Calu3 (cell line): ENCODE measurements at regions not wholly inside any gene's neighbourhood (a gene's known extent, or its start where the extent isn't known, plus 50 kb on each side); places are given as distances from the start of the nearest gene placed in this dataset.

Experiments
- BruUV-seq: library from RNA; stranded (reverse); fragments of 400-500 nt; replicated peaks from 2 replicates; lab custom pipeline; 2021; lab: Mats Ljungman, UMichigan
- CTCF ChIA-PET: fragments of 300-600 bp; sonication (Branson Sonifier 250); formaldehyde crosslinking; loops from one replicate; lab custom pipeline; 2022; ENCODE audit warnings: antibody characterized with exemption; lab: Charles Lee
- DNase-seq: peaks from one replicate; pipeline ENCODE4 v3.0.0; 2022
- H3K27ac Mint-ChIP-seq: one replicate; pipeline ENCODE4 v1.8.0; 2022; ENCODE audit warnings: mixed read lengths; ENCODE audit not compliant: unreplicated experiment
- H3K27me3 Mint-ChIP-seq: one replicate; pipeline ENCODE4 v1.8.0; 2022; ENCODE audit warnings: mixed read lengths; ENCODE audit not compliant: unreplicated experiment
- H3K36me3 Mint-ChIP-seq: one replicate; pipeline ENCODE4 v1.8.0; 2022; ENCODE audit warnings: mild to moderate bottlenecking, moderate library complexity, mixed read lengths; ENCODE audit not compliant: insufficient read depth, unreplicated experiment
- H3K4me1 Mint-ChIP-seq: one replicate; pipeline ENCODE4 v1.8.0; 2022; ENCODE audit warnings: mild to moderate bottlenecking, low read depth, mixed read lengths; ENCODE audit not compliant: unreplicated experiment
- H3K4me3 Mint-ChIP-seq: one replicate; pipeline ENCODE4 v1.8.0; 2022; ENCODE audit warnings: mild to moderate bottlenecking, low read depth, moderate library complexity, mixed read lengths; ENCODE audit not compliant: unreplicated experiment
- H3K9me3 Mint-ChIP-seq: one replicate; pipeline ENCODE4 v1.8.0; 2022; ENCODE audit warnings: low read depth, mixed read lengths; ENCODE audit not compliant: unreplicated experiment
- intact Hi-C: fragments of 100-400 bp; cut with micrococcal nuclease; formaldehyde crosslinking; loops from one replicate; pipeline ENCODE4 v1.10.0; 2022; ENCODE audit not compliant: unreplicated experiment
- TF ChIP-seq, protein P1 (sequence below): fragments of 200-600 bp; IDR thresholded peaks from one replicate; pipeline ENCODE4 v1.8.0; 2022; ENCODE audit warnings: antibody characterized with exemption; ENCODE audit not compliant: unreplicated experiment

GRCh38 chr6:51360287-51360686, 541.6 kb downstream of the TFAP2B start:
- TF ChIP-seq, protein P1, sequence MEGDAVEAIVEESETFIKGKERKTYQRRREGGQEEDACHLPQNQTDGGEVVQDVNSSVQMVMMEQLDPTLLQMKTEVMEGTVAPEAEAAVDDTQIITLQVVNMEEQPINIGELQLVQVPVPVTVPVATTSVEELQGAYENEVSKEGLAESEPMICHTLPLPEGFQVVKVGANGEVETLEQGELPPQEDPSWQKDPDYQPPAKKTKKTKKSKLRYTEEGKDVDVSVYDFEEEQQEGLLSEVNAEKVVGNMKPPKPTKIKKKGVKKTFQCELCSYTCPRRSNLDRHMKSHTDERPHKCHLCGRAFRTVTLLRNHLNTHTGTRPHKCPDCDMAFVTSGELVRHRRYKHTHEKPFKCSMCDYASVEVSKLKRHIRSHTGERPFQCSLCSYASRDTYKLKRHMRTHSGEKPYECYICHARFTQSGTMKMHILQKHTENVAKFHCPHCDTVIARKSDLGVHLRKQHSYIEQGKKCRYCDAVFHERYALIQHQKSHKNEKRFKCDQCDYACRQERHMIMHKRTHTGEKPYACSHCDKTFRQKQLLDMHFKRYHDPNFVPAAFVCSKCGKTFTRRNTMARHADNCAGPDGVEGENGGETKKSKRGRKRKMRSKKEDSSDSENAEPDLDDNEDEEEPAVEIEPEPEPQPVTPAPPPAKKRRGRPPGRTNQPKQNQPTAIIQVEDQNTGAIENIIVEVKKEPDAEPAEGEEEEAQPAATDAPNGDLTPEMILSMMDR, result no peak
- Mint-ChIP-seq H3K4me1 (no peaks in the 10 kb centered on the region), H3K4me3 (no peak overlapping the region)

GRCh38 chr6:51365566-51365965, 546.9 kb downstream of the TFAP2B start:
- DNase-seq, result no peak
- Mint-ChIP-seq H3K27me3 (no peaks in the 10 kb centered on the region), H3K4me3 (no peak overlapping the region), H3K4me1 (no peaks in the 10 kb centered on the region), H3K27ac (no peak overlapping the region), H3K9me3 (no peaks in the 10 kb centered on the region), H3K36me3 (no peaks in the 10 kb centered on the region)
- TF ChIP-seq, protein P1, result no peak
- no TSS peak for BruUV-seq
- CTCF ChIA-PET, result no interaction called here
- intact Hi-C loops, result no loop called here

More at GRCh38 chr6:51360287-51360686, 541.6 kb downstream of the TFAP2B start:
- intact Hi-C loops, result no loop called here
- BruUV-seq, result no TSS peak
- Mint-ChIP-seq H3K27me3 (no peaks in the 10 kb centered on the region), H3K27ac (no peak overlapping the region), H3K9me3 (no peaks in the 10 kb centered on the region), H3K36me3 (no peaks in the 10 kb centered on the region)
- CTCF ChIA-PET, result no interaction called here
- no peak for DNase-seq

DNA sequence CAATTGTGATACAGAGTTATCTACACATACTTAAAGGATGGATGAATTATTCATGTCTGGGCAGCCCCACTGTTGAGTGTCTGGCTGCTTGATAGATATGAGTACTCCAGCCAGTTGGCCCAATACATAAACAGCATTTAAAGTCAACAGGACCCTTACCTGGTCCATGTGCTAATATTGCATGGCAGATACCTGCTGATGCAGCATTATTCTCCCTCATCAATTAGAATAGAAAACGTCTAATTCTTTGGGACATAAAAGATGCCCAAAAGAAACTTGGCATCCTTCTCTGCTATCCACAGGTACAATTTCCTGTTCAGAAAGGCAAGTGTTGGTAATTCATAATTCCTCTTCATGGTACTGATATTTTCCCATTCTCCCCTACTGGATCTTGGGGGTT, 550.8 kb downstream of the TFAP2B start:
- Mint-ChIP-seq H3K9me3 (no peaks in the 10 kb centered on the region), H3K4me1 (no peaks in the 10 kb centered on the region), H3K27me3 (no peaks in the 10 kb centered on the region), H3K4me3 (no peak overlapping the region), H3K36me3 (no peaks in the 10 kb centered on the region), H3K27ac (no peak overlapping the region)
- CTCF ChIA-PET, result no interaction called here
- intact Hi-C loops, result no loop called here
- no peak for DNase-seq
- TF ChIP-seq, protein P1, result no peak
- no TSS peak for BruUV-seq

- H3K9me3 Mint-ChIP-seq, result no peaks in the 10 kb centered on the region
- no TSS peak for BruUV-seq
- H3K27ac Mint-ChIP-seq, result no peak overlapping the region
- no peaks in the 10 kb centered on the region for H3K27me3 Mint-ChIP-seq
- no peak for DNase-seq
- no peak overlapping the region for H3K4me3 Mint-ChIP-seq
- CTCF ChIA-PET, result no interaction called here
- intact Hi-C loops, result no loop called here
- TF ChIP-seq, protein P1, result no peak
- H3K4me1 Mint-ChIP-seq, result no peaks in the 10 kb centered on the region
- H3K36me3 Mint-ChIP-seq, result no peaks in the 10 kb centered on the region
Measured at GRCh38 chr6:51382847-51383246, 564.2 kb downstream of the TFAP2B start.
